Activated CD4-positive, alpha-beta T cell treated with anti-CD3 and anti-CD28 coated beads for 48 hours (primary cell): ENCODE measurements at regions not wholly inside any gene's neighbourhood (a gene's known extent, or its start where the extent isn't known, plus 50 kb on each side); places are given as distances from the start of the nearest gene placed in this dataset.
"Not testable (repeated sequence)": the region's sequence is repeated elsewhere in the genome, so short reads cannot be mapped to it uniquely, and the experiment has no call there.

Experiments
- DNase-seq: peaks from one replicate; pipeline ENCODE4 v3.0.0-alpha.2; 2020

DNA sequence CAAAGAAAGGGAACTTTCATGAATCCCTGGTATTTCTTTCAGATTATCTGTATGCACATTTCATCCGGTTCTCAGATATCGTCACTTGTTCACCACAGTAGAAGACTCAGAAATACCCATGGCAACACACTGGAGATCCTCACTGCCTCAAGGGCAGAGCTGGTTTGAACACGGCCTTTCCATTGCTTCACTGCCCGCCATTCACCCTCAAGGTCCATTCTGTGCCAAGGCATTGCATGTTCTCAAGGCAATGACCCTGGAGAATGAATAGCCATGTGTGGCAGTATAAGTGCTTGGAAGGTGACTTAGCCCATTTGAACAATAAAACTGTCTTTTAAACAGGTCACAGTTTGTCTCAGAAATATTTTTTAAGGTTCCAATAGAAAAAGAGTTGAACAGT, 606.5 kb downstream of the IPMK start:
- no peak for DNase-seq

GRCh38 chr10:57657164-57657765, 610.4 kb downstream of the IPMK start:
- DNase-seq, result peak; percentile 41

- DNase-seq, result no peak
Measured at GRCh38 chr10:57654856-57655255, 612.8 kb downstream of the IPMK start.

GRCh38 chr10:57645108-57645507, 622.6 kb downstream of the IPMK start:
- not testable (repeated sequence) for DNase-seq

- DNase-seq, result no peak
Measured at GRCh38 chr10:57638411-57638810, 629.3 kb downstream of the IPMK start.

DNA sequence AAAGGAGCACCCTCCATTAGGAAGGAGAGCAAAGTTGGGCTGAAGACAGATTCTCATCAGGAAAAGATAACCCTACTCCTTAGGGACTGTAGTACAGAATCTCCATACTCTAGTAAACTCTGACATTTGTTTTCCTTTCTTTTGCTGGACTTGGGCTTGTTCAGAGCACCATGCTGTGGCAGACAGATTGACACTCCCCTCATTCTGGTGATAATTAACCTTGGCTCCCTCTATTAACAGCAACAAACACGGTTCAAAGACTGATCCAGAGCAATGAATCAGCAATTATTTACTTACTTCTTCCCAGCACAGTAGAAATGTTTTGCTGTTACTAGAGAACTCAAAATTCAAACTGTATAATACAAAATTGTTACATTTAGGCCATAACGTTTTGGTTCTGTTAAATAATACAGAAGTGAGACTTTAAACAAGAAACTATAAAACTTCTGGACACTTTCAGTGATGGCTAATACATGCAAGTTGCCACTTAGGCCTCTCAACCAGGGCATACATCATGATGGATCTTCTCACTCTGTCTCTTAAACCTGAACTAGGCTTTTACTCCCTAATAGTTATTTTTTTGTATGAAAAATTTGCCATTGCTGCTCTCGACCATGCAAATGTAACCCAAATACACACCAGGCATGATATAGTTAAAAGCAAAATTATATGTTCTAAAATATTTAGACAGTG, 639.0 kb downstream of the IPMK start:
- DNase-seq, result no peak

DNA sequence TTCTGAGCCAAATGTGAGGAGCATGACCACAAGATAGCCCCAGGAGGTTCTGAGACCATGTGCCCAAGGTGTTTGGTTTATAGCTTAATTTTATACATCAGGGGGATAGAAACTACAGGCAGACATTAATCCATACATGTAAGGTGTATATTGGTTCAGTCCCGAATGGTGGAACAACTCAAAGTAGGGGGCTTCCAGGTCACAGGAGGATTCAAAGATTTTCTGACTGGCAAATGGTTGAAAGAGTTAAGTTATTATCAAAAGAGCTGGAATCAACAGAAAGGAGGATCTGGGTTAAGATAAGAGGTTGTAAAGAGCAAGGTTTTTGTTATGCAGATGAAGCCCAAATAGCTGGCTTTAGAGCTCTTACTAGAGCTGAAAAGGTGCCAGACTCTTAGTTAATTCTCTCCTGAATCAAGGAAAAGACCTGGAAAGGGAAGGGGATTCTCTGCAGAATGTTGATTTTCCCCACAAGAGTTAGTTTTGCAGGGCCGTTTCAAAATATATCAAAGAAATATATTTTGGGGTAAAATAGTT, 640.0 kb downstream of the IPMK start:
- DNase-seq, result no peak

DNA sequence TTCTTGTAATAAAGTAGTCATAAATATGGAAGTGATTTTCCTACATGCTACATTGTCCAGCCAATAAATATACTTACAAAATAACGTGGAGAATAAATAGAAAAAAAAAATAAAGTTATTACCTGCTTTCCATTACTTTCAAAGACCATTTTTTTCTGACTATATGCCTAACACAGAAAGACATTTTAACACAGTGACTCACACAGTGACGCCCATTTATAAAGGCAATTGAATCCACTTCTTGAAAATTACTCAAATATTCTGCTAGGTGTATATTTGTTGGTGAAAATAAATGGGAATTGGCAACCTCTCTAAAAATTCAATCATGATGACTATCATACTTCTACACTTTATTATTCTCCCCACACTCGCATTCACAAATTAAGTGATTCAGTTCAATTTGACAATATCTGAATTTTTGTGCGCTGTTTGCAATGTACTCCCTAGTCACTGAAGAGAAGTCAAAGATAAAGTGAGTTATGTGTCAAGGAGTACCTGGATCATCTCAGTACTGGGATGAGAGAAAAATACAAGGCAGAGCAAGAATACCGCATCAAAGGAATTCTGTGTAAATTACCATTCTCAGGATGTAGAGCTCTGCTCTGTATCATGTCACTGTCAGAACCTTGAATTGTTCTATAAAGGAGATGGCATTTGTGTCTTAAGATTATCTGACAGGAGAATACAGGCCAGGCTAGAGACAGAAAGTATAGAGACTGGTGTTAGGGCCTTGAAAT, 642.7 kb downstream of the IPMK start:
- DNase-seq, result no peak

GRCh38 chr10:57624066-57624465, 643.6 kb downstream of the IPMK start:
- no peak for DNase-seq

DNA sequence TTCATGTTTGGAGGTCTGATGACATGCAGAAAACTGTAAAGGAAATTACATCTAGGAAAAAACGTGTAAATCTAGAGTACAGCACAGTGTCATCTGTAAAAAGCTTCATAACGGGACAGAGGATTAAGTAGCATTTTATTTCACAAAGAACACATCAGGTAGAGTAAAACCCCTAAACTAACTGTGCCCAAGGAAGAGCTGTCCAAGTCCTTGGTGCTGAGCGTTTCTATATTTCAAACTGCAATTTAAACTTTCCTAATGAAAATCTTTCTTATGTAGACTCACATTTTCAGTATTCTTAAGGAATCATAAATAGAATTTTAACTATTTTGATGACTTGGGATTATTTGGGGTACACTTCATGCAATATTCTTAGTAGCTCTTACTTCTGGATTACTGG, 646.2 kb downstream of the IPMK start:
- DNase-seq, result no peak

GRCh38 chr10:57605948-57606485, 661.7 kb downstream of the IPMK start:
- no peak for DNase-seq

- DNase-seq, result no peak
Measured at GRCh38 chr10:57599440-57599839, 668.3 kb downstream of the IPMK start.

- DNase-seq, result no peak
Measured at GRCh38 chr10:57593983-57594573, 673.6 kb downstream of the IPMK start.

GRCh38 chr10:57579926-57580325, 687.8 kb downstream of the IPMK start:
- DNase-seq, result no peak

GRCh38 chr10:57562211-57562610, 705.5 kb downstream of the IPMK start:
- DNase-seq, result no peak

DNA sequence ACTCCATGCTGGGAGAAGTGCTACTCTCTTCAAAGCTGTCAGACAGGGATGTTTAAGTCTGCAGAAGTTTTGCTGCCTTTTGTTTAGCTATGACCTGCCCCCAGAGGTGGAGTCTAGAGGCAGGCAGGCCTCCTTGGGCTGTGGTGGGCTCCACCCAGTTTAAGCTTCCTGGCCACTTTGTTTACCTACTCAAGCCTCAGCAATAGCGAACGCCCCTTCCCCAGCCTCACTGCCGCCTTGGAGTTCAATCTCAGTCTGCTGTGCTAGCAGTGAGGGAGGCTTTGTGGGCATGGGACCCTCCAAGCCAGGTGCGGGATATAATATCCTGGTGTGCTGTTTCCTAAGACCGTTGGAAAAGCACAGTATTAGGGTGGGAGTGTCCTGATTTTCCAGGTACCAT, 715.9 kb downstream of the IPMK start:
- not testable (repeated sequence) for DNase-seq

- DNase-seq, result no peak
Measured at GRCh38 chr10:57535306-57535705, 732.4 kb downstream of the IPMK start.

GRCh38 chr10:57513637-57514036, 754.1 kb downstream of the IPMK start:
- no peak for DNase-seq

GRCh38 chr10:57507788-57508187, 759.9 kb downstream of the IPMK start:
- DNase-seq, result no peak

- no peak for DNase-seq
Measured at GRCh38 chr10:57506414-57507094, 761.1 kb downstream of the IPMK start.

DNA sequence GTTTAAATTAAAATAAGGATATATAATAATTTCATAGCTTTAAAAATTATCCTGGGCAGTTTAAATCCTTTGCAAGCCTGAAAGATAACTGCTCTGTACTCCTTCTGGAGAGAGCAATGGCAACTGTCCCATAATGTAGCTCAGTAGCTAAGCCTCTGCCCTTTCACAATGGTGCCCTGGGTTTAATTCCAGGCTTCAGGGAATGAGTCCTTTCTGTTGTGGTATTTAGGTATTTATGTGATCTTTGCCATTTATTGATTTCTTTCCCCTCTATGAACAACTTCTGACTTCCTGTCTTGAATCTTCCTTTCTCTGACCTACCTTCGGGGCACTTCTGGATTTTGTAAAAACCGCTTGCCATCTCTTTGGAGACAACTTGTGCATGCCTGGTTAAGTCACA, 773.2 kb downstream of the IPMK start:
- no peak for DNase-seq

- no peak for DNase-seq
Measured at GRCh38 chr10:57482259-57482658, 785.4 kb downstream of the IPMK start.
